DMS153 (cell line): ENCODE measurements at regions not wholly inside any gene's neighbourhood (a gene's known extent, or its start where the extent isn't known, plus 50 kb on each side); places are given as distances from the start of the nearest gene placed in this dataset.
"Not testable (repeated sequence)": the region's sequence is repeated elsewhere in the genome, so short reads cannot be mapped to it uniquely, and the experiment has no call there.

Source experiments
- DNase-seq: peaks from one replicate; lab custom pipeline; 2025; lab: John Stamatoyannopoulos, UW

- DNase-seq = not testable (repeated sequence)
Observed at GRCh38 chr15:31681529-31682259, 348.6 kb upstream of the CHRNA7 start.

- DNase-seq = not testable (repeated sequence)
Observed at GRCh38 chr15:31687088-31687487, 343.2 kb upstream of the CHRNA7 start.

GRCh38 chr15:31696509-31696908 lies 333.8 kb upstream of the CHRNA7 start:
- DNase-seq = not testable (repeated sequence)

GRCh38 chr15:31705076-31705678 lies 325.1 kb upstream of the CHRNA7 start:
- DNase-seq = not testable (repeated sequence)

- not testable (repeated sequence) for DNase-seq
Observed at GRCh38 chr15:31707944-31708702, 322.2 kb upstream of the CHRNA7 start.

- not testable (repeated sequence) for DNase-seq
Observed at GRCh38 chr15:31708703-31709327, 321.5 kb upstream of the CHRNA7 start.

GRCh38 chr15:31709479-31709878 lies 320.8 kb upstream of the CHRNA7 start:
- not testable (repeated sequence) for DNase-seq

- not testable (repeated sequence) for DNase-seq
Observed at GRCh38 chr15:31710806-31711205, 319.5 kb upstream of the CHRNA7 start.

- not testable (repeated sequence) for DNase-seq
Observed at GRCh38 chr15:31715208-31715607, 315.1 kb upstream of the CHRNA7 start.

GRCh38 chr15:31718625-31719024 lies 311.7 kb upstream of the CHRNA7 start:
- DNase-seq = not testable (repeated sequence)

- not testable (repeated sequence) for DNase-seq
Observed at GRCh38 chr15:31719396-31720022, 310.8 kb upstream of the CHRNA7 start.

GRCh38 chr15:31723019-31723418 lies 307.3 kb upstream of the CHRNA7 start:
- DNase-seq = not testable (repeated sequence)

GRCh38 chr15:31724903-31725302 lies 305.4 kb upstream of the CHRNA7 start:
- DNase-seq = not testable (repeated sequence)

- not testable (repeated sequence) for DNase-seq
Observed at GRCh38 chr15:31725619-31726018, 304.7 kb upstream of the CHRNA7 start.

GRCh38 chr15:31727612-31728011 lies 302.7 kb upstream of the CHRNA7 start:
- no peak for DNase-seq

- no peak for DNase-seq
Observed at GRCh38 chr15:31732726-31733125, 297.6 kb upstream of the CHRNA7 start.

GRCh38 chr15:31733424-31733823 lies 296.9 kb upstream of the CHRNA7 start:
- DNase-seq = no peak

- DNase-seq = no peak
Observed at GRCh38 chr15:31740203-31740602, 290.1 kb upstream of the CHRNA7 start.

- DNase-seq = no peak
Observed at GRCh38 chr15:31745841-31746240, 284.5 kb upstream of the CHRNA7 start.

GRCh38 chr15:31752065-31752762 lies 278.1 kb upstream of the CHRNA7 start:
- no peak for DNase-seq

GRCh38 chr15:31752905-31753304 lies 277.4 kb upstream of the CHRNA7 start:
- no peak for DNase-seq
